ENCODE measurements at regions not wholly inside any gene's neighbourhood (a gene's known extent, or its start where the extent isn't known, plus 50 kb on each side); places are given as distances from the start of the nearest gene placed in this dataset.
"Not testable (repeated sequence)": the region's sequence is repeated elsewhere in the genome, so short reads cannot be mapped to it uniquely, and the experiment has no call there.

DNA sequence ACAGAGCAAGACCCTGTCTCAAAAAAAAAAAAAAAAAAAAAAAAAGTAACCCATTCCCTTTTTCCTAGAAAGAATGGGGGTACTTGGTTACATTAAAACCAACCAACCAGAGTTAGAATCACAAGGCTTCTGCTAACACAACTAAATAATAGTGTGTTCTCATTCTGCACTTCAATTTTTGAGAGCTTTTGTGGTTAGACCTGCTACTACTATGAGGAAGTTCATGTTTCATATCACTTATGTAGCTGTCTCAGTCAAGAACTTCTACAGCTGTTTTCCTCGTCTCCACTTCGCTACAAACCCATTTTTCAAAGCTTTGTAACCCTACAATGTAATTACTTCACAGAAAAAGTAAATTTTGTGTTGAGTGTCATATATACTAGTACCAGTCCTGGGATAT is 58.3 kb downstream of the PDHA2 start:
- no peak for DNase-seq (ENCODE audit: low spot score)

DNA sequence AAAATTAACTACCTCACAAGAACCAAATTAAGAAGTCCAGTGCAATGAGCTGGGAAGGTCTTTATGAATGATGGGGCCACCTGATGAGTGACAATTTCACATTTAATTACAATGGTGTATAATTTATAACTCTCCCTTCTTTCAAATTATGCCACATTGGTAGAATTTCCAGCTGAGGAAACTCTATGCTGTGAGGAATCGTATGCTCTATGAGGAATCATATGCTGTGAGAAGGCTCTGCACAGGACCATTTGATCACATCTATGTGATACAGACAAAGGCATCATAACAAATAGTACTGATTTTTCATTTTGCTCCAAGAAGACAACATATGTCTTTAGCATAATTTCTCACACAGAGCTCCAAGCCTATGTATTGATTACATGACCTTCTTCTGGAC is 69.3 kb downstream of the PDHA2 start:
- DNase-seq (ENCODE audit: low spot score): no peak

DNA sequence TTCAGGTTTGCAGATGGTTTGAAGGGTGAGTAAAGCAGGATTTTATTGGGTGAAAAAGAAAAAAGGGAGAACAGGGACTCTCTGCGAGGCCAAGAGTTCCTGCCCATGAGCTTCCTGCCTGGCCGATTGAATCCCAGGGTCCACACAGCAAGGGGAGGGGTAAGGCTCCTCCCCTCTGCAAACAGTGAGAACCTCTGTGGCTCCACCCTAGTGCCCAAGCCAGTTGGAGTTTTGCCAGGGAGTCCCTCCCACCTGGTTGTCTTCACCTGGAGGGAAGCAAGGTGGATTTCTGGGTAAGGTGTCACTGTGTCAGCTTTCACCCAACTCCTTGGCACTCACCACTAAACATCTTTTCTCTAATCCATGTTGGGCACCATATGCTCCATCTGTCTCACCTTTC is 70.9 kb downstream of the PDHA2 start:
- DNase-seq (ENCODE audit: low spot score): no peak

DNA sequence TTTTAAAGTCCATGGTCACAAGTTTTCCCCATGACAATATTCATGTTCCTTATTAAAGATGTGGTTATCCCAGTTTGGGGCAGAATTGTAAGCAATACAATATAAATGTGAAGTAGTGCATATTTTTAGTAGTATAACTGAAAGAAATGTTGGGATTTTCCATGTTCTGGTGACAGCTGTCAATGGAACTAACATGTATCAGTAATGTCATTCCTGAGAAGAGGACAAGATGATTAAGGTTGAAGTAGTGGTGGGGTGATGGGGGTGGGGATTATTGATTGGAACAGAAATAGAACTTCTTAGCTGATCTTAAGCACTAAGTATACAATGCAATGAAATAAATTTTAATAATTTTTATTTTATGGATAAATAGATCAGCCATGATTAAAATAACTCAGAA is 81.6 kb downstream of the PDHA2 start:
- DNase-seq (ENCODE audit: low spot score): no peak

DNA sequence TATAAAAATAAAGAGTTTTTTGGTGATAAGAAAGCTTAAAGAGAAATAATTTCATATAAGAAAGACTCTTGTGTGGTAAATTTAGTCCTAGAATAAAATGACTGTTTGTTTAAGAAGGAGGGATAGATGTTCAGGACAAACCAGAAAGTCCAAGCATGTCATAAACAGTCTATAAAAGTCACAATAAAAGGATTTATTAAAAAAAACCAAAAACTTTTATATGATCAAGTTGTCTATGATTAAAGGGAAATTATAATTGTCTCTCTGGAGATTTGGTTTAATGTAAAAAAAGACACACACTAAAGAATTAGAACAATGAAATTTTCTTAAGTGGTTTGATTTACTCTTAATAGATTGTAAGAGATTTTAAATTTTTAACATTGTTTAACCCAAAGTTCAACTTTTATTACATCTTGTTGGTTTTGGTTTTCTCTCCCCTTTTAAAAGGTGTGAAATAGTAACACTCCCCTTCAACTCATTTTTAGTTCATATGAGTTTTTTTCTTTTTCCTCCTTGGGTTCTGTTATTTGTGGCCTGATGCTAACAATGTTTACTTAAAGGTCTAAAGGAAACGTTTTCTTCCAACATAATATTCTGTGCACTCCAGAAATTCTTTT is 89.7 kb downstream of the PDHA2 start:
- no peak for DNase-seq (ENCODE audit: low spot score)

DNA sequence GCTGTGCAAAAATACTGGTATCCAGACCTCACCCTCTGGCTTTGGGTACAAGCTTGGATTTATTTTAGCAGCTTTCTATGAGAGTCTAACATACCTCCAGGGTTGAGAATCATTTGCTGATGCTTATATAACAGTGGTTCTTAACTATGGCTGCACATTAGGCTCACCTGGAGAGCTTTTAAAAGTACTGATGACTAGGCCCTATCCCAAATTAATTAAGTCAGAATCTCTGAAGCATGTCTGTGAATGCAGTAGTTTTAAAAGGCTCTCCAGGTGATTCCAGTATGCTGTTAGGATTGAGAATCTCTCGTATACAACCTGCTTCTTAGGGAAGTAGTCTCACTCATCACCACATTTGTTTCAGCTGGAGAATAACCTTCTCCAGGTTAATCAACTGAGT is 99.2 kb downstream of the PDHA2 start:
- no peak for DNase-seq (ENCODE audit: low spot score)

DNA sequence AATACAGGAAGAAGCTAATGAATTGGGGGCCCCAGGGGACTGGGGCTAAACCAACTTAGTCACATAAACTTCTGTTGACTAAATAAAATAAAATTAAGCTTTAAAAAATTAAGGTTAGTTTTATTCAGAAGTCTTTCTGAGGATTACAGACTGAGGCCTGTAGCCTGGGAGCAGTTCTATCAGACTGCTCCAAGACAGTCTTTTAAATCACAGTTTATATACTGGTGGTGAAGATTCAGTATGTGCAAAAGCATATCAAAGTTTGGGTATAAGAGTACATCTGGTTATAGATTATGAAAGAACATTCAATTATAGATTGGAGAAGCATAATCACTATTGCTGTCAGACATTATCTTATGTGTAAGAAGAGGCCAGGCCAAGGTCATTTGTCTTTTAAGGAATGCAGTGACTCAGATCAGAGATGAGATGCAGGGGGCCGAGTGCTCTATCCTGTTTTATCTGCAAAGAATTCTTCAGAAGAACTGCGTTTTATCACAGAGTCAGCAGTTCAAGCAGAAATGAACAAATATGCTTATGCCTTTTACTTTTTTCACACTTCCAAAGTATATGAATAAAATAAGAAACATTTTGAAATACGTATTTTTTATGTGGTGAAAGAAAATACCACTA is 109.4 kb downstream of the PDHA2 start:
- no peak for DNase-seq (ENCODE audit: low spot score)

DNA sequence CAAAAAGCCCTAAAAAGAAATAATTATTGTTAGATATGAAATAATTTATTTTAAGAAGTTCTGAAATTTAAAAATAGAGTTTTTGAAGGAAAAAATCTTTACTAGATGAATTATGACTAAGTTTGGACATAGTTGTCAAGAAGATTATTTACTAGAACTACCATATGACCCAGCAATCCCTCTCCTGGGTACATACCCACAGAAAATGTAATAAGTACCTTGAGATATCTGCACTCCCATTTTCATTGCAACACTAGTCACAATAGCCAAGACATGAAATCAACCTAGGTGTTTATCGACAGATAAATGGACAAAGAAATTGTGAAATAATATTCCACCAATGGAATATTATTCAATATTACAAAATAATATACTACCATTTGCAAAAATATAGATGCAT is 109.9 kb downstream of the PDHA2 start:
- no peak for DNase-seq (ENCODE audit: low spot score)

DNA sequence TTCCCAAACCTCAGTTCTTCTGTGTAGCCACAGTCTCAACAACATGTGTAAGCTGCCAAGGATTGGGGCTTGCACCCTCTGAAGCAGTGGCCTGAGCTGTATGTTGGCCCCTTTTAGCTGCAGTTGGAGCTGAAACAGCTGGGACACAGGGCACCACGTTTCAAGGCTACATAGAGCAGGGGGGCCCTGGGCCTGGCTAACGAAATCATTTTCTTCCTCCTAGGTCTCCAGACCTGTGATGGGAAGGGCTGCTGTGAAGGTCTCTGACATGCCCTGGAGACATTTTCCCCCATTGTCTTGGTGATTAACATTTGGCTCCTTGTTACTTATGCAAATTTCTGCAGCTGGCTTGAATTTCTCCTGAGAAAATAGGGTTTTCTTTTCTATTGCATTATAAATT is 112.6 kb downstream of the PDHA2 start:
- DNase-seq (ENCODE audit: low spot score): not testable (repeated sequence)

DNA sequence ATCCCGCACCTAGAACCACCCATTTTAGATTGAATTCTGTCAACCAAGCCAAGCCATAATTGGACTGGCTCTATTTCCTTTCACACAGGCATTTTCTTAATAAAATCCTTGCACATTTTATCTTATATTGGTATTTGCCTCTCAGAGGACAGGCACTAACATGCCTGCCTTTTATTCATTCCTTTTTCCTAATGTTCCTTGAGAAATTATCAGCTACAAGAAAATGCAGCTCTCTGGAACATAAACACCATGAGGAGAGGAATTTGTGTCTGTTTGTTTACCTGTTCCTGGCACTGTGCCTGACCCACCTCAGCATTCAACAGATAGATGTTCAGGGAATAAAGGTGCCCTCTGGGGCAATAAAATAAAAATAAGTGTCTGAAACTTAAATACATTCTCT is 116.2 kb downstream of the PDHA2 start:
- DNase-seq (ENCODE audit: low spot score): no peak

DNA sequence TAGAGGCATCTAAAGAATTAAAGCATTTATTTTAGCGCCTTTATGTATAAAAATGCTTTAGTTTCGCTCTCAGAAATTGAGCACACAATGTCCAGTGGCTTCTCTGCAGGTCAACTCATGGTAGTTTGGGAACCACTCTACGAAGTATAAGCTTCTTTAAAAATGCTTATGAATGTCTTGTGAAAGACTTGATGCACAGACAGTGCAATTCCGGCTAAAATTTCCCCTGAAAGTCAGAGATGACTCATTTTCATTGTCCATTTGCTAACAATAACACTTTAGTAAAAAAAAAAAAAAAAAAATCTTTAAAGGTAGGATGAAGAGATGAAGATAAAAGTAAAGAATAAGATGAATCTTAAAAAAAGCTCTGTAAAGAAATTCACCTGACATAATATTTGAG is 117.2 kb downstream of the PDHA2 start:
- no peak for DNase-seq (ENCODE audit: low spot score)

DNA sequence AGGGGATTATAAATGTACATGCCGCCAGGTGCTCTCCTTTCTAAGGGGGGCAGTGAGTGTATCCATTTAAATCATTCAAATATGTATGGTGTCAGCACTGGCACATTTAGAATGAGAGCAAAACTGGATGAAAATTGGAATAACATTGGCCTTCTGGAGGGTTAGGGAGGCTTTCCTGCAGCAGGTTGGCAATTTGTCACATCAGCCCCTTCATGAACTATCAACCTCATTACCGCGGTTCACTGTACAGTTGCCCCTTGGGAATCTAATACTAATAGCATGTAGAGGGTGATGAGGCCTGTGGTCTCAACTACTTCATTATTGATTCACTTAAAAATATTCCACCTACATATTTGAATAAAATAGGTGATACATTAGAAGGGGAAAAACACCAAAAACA is 117.9 kb downstream of the PDHA2 start:
- no peak for DNase-seq (ENCODE audit: low spot score)

DNA sequence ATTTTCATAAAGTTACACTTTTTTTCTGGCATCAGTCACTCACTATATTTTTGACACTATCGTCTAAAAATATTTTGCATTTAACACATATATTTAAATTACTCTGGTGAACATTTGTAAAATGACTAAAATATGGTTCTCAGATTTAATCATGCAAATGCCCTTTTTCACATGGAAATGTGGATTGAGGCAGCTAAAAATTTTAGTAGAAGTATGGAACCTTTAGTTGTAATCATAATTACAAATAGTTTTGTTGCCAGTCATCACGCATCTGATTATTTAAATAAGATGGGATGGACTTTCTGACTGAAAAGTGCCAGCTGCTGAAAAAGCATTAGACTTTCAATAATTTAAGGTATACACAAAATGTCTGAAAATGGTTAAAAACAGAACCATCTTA is 119.3 kb downstream of the PDHA2 start:
- no peak for DNase-seq (ENCODE audit: low spot score)

DNA sequence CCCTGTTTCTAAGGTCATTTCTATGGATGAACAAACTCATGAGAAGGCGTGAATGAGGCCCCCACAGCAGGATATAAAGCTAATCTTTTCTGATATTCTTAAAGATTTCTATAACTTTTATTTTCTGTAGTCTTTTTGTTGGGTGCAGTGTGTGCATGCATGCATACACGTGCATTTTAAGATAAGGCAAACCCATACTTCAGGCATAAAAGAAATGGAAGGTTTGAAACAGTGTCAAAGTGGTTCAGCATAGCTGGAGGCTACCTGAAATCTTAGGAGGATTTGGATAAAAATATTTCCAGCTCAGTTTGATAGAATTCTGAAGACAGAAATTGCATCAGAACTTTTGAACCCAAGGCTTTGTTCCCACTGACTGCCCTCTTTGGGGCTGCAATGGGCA is 119.7 kb downstream of the PDHA2 start:
- DNase-seq (ENCODE audit: low spot score): no peak

DNA sequence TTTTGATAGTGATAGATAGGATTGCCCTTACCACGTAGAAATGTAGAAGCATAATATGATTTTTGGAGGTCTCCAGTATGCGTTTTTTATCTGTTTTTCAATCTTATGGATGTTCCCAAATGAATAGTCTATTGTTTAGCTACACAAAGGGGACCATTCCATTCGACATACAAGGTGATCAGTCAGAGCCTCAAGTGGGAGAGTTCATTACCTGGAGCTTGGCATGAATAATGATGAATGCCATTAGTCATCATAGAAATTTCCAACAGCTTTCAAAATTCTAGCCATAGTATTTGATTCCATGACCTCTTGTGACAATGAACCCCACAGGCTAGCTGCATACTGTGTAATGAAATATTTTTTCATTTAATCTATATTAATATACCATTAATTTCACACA is 123.6 kb downstream of the PDHA2 start:
- no peak for DNase-seq (ENCODE audit: low spot score)

DNA sequence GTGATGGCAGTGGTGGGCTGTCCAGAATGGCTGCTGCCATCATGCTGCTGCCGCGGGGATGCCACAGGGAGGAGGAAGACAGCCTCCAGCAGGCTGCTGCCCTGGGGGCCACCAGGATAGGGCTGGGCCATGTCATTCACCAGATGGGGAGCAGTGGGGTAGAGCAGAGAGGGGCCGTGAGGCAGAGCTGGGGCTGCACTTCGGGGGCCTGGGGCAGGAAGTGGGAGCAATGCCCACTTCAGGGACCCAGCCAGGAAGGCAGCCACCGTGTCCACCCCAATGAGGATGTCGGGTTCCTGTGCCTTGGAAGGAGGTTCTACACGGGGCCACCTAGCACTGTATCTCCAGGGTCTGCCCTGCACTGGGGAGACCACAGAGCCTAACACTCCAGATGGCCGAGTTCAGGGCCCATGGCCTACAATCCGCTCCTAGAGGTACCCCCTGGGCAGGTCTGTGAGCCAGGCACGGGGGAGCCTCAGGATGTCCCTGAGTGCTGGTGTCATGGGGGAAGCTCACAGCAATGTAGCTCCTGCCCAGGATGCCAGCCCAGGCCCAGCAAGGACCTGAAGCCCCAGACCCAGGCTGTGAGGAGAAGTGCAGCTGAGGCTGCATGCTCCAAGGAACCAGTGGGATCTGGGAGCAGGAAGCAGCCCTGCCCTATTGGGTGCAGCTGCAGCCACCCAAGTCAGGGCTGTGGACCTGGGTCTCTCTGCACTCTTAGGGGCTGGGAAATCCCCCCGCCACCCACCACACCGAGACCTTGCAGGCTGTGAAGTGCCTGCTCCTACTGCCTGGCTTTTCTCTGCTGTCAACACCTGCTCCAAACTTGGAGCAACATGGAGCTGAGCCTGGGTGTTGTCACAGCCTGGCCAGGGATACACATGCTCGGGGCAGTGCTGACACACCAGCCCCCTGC is 140.3 kb downstream of the PDHA2 start:
- no peak for DNase-seq (ENCODE audit: low spot score)

DNA sequence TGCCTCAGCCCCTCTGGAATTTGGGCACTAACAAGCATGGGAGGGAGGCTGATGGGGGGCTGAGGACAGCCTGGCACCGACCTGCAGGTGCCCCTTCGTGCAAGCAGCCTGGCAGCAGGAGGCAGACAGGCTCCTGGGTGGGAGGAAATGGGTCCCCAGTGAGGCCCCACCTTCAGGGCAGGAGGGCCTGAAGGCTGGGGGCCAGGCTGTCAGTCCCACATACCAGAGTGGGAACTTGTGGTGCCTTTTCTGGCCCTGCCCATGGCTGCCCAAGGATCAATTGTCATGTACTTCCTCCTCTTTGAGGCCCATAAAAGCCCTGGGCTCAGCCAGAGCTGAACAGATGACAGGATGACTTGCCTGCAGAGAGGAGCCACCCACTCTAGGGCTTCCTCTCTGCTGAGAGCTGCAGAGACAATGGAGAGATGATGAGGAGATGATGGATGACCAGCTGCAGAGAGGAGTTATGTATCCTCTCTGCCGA is 141.0 kb downstream of the PDHA2 start:
- no peak for DNase-seq (ENCODE audit: low spot score)

DNA sequence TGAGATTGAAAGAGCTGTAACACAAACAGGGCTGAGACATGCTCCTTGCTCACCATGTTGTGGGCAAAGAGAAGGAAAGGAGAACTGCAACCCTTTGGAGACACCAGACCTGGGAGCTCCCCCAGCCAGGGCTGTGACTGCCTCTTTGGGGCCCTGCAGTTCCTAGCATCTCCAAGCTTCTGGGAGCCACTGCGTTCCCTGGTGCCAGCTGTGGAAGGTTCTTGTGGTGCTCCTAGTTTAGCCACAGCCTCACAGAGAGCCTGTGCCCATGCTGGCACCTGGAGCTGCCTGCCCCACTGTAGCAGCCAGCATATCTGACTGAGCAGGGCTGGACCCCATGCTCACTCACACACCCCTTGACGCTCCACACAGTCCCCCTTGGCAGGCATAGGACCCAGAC is 141.7 kb downstream of the PDHA2 start:
- DNase-seq (ENCODE audit: low spot score): no peak

DNA sequence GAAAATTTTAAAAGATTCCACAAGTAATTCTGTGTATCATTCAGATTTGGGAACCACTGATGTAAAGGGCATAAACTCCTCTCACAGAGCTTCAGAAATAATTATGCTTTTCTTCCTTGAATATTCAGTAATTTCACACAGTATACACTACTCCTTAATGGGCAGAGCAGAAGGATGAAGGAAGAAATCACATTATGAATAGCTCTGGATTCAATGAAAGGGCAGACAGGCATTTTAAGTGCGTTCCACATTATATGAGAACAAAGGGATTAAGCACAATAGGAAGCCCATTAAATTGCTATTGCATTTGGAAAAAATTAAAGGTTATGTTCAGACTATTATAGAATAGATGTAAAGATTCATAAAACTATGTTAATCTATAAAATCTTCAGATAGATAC is 142.6 kb downstream of the PDHA2 start:
- no peak for DNase-seq (ENCODE audit: low spot score)

DNA sequence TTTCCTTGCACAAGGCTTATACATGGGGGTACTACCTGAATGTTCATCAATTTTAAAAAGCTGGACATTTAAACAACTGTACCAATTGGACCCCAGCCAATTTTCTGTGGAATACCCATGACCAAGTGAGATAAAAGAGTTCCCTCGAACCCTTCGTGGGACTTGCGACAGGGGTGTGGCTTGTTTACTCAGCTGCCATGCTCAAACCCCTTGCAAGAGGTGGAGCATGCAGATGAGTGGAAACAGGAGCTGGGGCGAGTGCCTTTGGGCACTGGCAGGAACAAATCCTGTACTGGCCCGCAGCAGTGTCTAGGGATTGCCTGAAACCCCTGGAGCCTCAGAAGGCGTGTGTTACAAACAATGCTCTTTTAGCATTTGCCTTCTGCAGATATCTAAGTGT is 144.2 kb downstream of the PDHA2 start:
- no peak for DNase-seq (ENCODE audit: low spot score)

DNA sequence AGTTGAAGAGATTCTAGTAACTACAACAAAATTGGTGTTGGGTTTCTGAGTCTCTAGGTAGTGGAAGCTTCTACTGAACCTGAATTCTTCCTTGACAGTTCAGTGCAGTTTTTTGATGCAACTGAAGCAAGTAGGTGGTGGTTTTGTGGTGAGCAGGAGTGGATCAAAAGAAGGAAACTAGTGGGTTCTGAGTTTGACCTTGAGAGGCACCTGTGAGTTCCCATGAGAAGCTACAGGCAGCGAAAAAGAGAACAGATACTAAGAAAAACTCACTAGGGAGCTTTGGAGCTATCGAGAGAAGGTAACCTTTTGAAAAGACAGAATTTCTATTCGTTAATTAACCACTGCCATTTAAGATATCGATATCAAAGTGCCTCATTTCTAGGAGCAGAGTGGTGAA is 145.2 kb downstream of the PDHA2 start:
- DNase-seq (ENCODE audit: low spot score): no peak

DNA sequence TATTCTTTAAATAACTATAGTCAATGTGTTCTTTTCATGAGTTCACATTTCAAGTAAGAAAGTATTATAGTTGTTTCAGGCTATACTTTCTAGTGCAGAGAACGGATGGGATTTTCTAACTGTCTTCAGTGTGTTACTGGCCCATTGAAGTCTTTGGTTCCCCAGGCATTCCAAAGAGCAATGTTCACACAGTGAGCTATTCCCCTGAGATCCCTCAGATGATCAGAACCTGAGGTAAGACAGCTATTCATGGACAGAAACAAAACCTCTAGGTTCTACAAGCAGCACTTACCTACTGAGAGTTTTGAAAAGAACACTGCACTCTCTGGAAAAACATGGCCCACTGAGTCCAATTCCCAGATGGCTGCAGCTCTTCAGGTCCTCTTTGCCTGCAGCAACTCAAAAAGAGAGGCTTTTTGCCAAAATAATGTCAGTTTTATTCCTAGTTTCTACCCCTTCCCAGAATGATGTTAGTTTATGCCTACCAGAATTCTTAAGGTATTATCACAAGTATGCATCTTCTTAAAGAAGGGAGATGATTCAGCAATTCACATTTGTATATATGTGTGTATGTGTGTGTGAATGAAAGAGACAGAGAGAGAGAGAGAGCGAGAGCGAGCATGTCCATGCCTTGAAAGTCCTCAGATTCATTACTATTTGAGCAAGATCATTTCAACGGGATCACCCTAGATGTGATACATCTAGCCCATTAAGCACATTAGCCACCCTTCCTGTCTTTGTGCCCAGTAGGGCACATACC is 146.1 kb downstream of the PDHA2 start:
- DNase-seq (ENCODE audit: low spot score): no peak

Measured in mucosa of gallbladder (tissue), 1 donor.